HFF-Myc (cell line): ENCODE measurements at regions not wholly inside any gene's neighbourhood (a gene's known extent, or its start where the extent isn't known, plus 50 kb on each side); places are given as distances from the start of the nearest gene placed in this dataset.
"Not testable (repeated sequence)": the region's sequence is repeated elsewhere in the genome, so short reads cannot be mapped to it uniquely, and the experiment has no call there.

Source experiments
- DNase-seq: peaks from one replicate; pipeline ENCODE4 v3.0.0-alpha.2; 2011; ENCODE audit warnings: low read depth; ENCODE audit errors: extremely low read depth
- H3K4me3 ChIP-seq: replicated peaks from 2 replicates; pipeline ENCODE4 v1.5.1; 2011; ENCODE audit warnings: low read depth, mild to moderate bottlenecking, control low read depth, low read length
- CTCF ChIP-seq: IDR thresholded peaks from 2 replicates; pipeline ENCODE4 v1.5.1; 2012; ENCODE audit warnings: mild to moderate bottlenecking, low read depth, low read length, control low read depth; ENCODE audit errors: missing control alignments

- no peak for DNase-seq
- TF ChIP-seq CTCF = no peak
- H3K4me3 ChIP-seq = no peak overlapping the region
Observed at GRCh38 chr12:89062996-89063395, 289.3 kb downstream of the DUSP6 start.

DNA sequence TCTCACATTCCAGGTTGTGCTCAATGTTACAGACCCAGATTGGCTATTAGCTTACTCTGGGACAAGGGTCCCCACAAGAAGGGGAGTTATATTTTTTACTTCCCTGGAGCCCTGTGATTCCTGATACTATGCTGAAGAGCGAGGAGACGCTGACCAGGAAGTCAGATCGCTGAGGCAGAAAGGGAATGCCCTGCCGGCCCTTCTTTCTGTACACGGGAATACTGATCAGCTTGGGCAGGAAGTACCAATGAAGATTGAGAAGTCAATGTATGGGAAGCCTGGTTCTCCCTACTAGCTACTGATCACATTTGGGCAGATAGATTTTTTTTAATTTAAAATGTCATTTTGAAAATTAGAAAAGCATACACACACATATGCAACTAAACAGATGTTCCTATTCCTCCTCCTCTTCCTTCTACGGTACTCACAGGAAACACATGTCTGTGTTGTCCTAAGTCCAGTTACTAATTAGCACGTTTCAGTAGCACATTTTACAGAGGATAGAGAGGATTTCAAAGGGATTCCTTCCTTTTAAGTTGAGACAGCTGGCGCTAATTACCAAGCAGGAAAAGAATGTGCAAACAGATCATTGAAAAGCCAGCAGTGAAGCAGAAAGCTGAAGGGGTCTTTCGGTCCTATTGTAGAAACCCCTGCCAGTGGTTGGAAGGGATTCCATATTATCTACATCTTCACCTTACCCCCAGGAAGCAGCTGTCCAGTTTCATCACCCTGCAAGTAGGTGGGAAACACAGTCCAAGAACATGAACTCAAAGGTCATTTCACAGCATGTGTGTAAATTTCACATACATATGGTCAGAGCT lies 292.4 kb downstream of the DUSP6 start:
- H3K4me3 ChIP-seq = no peak overlapping the region
- TF ChIP-seq CTCF = no peak
- no peak for DNase-seq

GRCh38 chr12:89059056-89059455 lies 293.2 kb downstream of the DUSP6 start:
- DNase-seq = no peak
- H3K4me3 ChIP-seq = no peak overlapping the region
- TF ChIP-seq CTCF = no peak

DNA sequence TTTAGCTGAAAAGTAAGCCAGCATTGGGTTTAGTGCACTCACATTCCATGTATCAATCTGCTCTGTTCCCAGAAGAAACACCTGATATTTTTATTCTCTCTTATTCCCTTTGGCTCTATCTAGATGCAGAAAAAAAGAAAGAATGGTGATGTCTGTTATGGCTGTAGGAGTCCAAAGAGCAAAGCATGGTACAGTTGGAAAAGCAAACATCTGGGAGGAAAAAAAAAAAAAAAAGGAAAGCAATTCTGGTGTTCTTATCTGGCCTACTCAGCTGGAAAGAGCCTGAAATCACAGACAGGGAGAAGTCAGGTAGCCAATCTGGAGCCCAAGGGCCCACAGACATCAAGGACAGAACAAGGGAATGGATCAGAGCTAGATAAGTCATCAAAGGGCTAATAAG lies 293.9 kb downstream of the DUSP6 start:
- no peak for TF ChIP-seq CTCF
- no peak for DNase-seq
- H3K4me3 ChIP-seq = no peak overlapping the region

DNA sequence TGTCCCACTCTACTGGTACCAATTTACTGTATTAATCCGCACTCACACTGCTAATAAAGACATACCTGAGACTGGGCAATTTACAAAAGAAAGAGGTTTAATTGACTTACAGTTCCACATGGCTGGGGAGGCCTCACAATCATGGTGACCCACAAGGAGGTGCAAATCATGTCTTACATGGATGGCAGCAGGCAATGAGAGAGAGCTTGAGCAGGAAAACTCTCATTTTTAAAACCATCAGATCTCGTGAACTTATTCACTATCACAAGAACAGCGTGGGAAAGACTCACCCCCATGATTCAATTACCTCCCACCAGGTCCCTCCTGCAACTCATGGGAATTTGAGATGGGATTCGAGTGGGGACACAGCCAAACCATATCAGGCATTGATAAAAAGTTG lies 298.5 kb downstream of the DUSP6 start:
- not testable (repeated sequence) for H3K4me3 ChIP-seq, DNase-seq

- TF ChIP-seq CTCF = peak; percentile 78
- no peak for DNase-seq
Observed at GRCh38 chr12:89051065-89051677, 301.1 kb downstream of the DUSP6 start.

DNA sequence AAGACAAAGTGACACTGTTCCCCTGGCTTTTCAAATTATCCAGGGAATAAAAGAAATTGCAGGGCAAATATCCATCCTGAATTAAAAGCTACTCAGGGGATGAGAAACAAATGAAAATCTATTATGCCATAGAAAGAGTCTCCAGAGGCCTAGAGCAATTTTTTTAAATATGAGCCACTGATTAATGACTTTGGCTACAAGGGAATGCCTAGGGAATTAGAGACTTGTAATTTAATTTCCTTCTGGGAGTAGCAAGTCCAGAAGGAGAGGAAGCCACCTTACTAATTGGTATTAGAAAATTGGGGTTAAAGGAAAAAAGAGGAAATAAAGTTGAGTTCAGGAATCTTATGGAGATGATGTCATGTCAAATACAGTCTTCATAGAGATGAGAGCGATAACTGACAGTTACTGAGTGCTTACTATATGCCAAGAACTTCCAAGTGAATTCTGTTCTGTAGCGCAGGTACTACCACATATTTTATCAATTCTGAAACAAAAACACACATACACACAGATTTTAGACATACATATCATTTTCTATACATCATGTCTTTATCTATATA lies 304.4 kb downstream of the DUSP6 start:
- TF ChIP-seq CTCF = no peak
- no peak overlapping the region for H3K4me3 ChIP-seq
- DNase-seq = no peak

More at GRCh38 chr12:89051065-89051677, 301.1 kb downstream of the DUSP6 start:
- no peak overlapping the region for H3K4me3 ChIP-seq
